ENCODE measurements at regions not wholly inside any gene's neighbourhood (a gene's known extent, or its start where the extent isn't known, plus 50 kb on each side); places are given as distances from the start of the nearest gene placed in this dataset.

DNA sequence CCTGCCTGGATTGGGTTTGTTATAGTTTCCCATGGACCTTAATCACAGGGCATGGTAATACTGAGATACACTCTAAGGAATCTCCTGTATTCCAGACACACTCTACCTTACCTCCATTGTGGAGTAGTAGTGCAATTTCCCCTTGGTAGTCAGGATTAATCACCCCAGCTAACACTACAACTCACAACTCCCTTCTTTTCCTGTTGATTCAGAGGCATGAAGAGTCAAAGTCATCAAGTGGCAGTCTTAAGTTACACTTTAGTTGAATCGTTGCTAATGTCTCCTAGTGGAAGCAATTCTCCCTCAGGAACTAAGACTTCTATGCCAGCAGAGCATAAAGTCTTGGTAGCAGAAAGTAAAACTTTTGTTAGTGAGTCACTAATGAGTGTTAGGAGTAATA is 122.7 kb upstream of the APC start (continued):
- TF ChIP-seq, protein P1, sequence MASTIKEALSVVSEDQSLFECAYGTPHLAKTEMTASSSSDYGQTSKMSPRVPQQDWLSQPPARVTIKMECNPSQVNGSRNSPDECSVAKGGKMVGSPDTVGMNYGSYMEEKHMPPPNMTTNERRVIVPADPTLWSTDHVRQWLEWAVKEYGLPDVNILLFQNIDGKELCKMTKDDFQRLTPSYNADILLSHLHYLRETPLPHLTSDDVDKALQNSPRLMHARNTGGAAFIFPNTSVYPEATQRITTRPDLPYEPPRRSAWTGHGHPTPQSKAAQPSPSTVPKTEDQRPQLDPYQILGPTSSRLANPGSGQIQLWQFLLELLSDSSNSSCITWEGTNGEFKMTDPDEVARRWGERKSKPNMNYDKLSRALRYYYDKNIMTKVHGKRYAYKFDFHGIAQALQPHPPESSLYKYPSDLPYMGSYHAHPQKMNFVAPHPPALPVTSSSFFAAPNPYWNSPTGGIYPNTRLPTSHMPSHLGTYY (CRISPR knock-in tag; IDR thresholded peaks at IDR 0.05) = no peak
- TF ChIP-seq NR2C2 (CRISPR knock-in tag; IDR thresholded peaks at IDR 0.05) (no peak), RELA (CRISPR knock-in tag; IDR thresholded peaks at IDR 0.05; ENCODE audit: borderline replicate concordance) (no peak), ZBTB21 (CRISPR knock-in tag; IDR thresholded peaks at IDR 0.05; ENCODE audit: borderline replicate concordance) (no peak), JUN (CRISPR knock-in tag; IDR thresholded peaks at IDR 0.05) (no peak), ELF4 (CRISPR knock-in tag; IDR thresholded peaks at IDR 0.05; ENCODE audit: low read depth) (no peak)
- TF ChIP-seq, protein P2, sequence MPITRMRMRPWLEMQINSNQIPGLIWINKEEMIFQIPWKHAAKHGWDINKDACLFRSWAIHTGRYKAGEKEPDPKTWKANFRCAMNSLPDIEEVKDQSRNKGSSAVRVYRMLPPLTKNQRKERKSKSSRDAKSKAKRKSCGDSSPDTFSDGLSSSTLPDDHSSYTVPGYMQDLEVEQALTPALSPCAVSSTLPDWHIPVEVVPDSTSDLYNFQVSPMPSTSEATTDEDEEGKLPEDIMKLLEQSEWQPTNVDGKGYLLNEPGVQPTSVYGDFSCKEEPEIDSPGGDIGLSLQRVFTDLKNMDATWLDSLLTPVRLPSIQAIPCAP (CRISPR knock-in tag; IDR thresholded peaks at IDR 0.05) = no peak
- TF ChIP-seq, protein P3, sequence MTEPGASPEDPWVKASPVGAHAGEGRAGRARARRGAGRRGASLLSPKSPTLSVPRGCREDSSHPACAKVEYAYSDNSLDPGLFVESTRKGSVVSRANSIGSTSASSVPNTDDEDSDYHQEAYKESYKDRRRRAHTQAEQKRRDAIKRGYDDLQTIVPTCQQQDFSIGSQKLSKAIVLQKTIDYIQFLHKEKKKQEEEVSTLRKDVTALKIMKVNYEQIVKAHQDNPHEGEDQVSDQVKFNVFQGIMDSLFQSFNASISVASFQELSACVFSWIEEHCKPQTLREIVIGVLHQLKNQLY (CRISPR knock-in tag; IDR thresholded peaks at IDR 0.05) = no peak

DNA sequence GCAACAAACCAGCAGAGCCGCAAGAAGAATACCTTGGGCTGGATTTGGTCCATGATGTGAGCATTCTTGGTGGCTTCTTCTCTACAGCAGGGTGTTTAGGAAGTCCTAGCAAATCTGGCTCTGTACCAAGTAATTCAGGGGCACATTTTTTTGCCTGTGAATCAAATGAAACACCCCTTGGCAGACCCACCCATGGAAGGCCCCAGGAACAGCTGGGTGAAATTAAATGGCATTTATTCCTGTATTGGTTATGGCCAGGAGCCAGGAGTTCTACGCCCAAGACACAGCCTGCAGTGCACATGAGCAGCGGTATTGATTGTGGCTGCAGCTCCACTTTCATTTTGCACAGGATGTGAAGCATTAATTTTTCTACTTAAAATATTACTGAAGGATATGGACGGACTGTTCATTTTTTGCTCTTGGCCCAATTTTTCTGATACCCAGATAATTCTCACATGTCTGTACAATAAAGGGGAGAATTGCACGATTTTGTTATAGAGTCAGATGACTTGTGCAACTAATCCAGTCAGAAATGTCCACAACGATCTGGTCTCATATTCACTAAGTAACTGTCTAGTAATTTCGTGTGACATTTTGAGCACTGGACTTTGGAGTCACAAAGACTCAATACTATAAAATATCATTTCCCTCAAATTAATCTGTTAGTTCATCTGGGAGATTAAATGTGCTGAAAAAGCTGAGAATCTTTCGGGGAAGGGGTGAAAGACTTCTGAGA is 120.7 kb upstream of the APC start:
- Mint-ChIP-seq H3K4me3 (no peak overlapping the region), H3K36me3 (no peaks in the 10 kb centered on the region), H3K9me3 (no peaks in the 10 kb centered on the region), H3K4me1 (no peaks in the 10 kb centered on the region), H3K27ac (no peak overlapping the region), H3K27me3 (ENCODE audit: low read depth) (no peaks in the 10 kb centered on the region)
- DNase-seq (ENCODE audit: low spot score) = no peak
- POLR2A ChIA-PET = no interaction called here
- CTCF ChIA-PET = no interaction called here
- no peak for ATAC-seq
- TF ChIP-seq FOXK1 (CRISPR knock-in tag; IDR thresholded peaks at IDR 0.05) (no peak), CDX4 (CRISPR knock-in tag; IDR thresholded peaks at IDR 0.05; ENCODE audit: borderline replicate concordance) (no peak), FOXP1 (CRISPR knock-in tag; IDR thresholded peaks at IDR 0.05; ENCODE audit: borderline replicate concordance) (no peak), ZNF671 (CRISPR knock-in tag; IDR thresholded peaks at IDR 0.05) (no peak), JUN (CRISPR knock-in tag; IDR thresholded peaks at IDR 0.05) (no peak), E2F1 (CRISPR knock-in tag; IDR thresholded peaks at IDR 0.05) (no peak), ESRRA (CRISPR knock-in tag; IDR thresholded peaks at IDR 0.05; ENCODE audit: borderline replicate concordance) (no peak), SMAD3 (CRISPR knock-in tag; IDR thresholded peaks at IDR 0.05; ENCODE audit: borderline replicate concordance) (no peak)
- TF ChIP-seq, protein P4, sequence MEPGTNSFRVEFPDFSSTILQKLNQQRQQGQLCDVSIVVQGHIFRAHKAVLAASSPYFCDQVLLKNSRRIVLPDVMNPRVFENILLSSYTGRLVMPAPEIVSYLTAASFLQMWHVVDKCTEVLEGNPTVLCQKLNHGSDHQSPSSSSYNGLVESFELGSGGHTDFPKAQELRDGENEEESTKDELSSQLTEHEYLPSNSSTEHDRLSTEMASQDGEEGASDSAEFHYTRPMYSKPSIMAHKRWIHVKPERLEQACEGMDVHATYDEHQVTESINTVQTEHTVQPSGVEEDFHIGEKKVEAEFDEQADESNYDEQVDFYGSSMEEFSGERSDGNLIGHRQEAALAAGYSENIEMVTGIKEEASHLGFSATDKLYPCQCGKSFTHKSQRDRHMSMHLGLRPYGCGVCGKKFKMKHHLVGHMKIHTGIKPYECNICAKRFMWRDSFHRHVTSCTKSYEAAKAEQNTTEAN (CRISPR knock-in tag; IDR thresholded peaks at IDR 0.05) = no peak

DNA sequence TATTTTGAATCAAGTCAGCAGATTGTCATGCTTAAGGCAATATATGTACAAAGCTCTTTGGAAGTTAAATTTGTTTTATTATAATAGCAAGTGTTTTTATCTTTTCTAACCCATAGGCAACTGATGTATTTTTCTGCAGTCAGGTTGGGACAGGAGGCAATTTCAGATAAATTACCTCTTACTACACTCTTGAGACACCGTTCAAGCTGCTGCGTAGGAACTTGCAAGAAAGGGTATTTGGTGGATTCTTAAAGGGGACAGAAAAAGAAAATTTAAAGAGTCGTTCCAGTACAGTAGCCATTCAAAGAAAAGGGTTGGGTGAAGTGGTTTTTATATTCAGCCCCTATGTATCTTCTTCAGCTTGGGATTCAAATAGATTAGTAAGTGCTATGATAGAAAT is 112.4 kb upstream of the APC start:
- Mint-ChIP-seq H3K4me3 (no peak overlapping the region), H3K36me3 (no peaks in the 10 kb centered on the region), H3K27ac (no peak overlapping the region), H3K9me3 (no peaks in the 10 kb centered on the region), H3K27me3 (ENCODE audit: low read depth) (no peaks in the 10 kb centered on the region), H3K4me1 (peaks cover 17% of the 10 kb centered on the region)
- POLR2A ChIA-PET = no interaction called here
- no peak for DNase-seq (ENCODE audit: low spot score)
- CTCF ChIA-PET = no interaction called here
- no peak for ATAC-seq
- no peak for TF ChIP-seq HMGXB4 (CRISPR knock-in tag; IDR thresholded peaks at IDR 0.05)
- TF ChIP-seq ESRRA (CRISPR knock-in tag; IDR thresholded peaks at IDR 0.05; ENCODE audit: borderline replicate concordance) = no peak

Data from WTC11 (cell line).